HK-2 (cell line): ENCODE measurements at regions not wholly inside any gene's neighbourhood (a gene's known extent, or its start where the extent isn't known, plus 50 kb on each side); places are given as distances from the start of the nearest gene placed in this dataset.

Experiments
- DNase-seq: peaks from one replicate; pipeline ENCODE4 v3.0.0-alpha.2; 2018; ENCODE audit not compliant: unreplicated experiment

DNA sequence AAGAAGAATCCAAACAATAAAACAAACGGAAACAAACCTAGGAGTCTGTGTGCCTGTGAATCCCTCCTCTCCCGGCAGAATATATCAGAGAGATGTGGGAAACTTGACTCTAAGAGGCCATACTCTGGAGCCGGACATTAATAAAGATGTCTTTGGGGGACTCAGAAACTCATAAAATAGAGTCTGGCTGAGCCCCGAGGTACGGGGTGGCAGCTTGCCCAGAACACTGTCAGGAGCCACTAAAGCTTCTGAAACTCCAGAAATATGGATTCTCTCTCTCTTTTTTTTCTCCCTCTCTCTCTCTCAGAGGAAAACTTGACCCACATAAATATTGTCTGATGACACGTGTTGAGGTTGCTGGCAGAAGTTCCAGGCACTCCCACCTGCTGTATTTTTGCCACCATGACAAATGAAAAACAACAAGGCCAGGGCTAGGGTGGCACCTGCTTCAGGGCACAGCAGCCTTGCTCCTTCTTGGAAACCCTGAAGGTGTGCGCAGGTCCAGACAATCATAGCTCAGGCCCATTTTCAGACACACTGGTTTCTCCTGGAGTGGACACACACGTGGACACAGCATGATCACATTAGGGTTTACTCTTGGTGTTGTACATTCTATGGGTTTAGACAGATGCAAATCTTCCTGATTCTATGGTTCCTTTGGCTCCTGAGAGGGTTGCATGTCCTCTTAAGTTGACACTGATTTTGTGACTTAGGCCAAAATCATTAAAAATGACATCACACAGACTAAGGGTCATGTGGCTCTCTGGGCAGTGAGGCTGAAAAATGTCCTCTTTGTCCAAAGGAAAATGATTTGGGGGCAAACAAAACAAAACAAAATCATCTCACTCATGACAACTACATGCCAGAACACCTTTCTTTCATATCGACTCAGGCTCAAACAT, 282.6 kb upstream of the IRX3 start:
- no peak for DNase-seq

DNA sequence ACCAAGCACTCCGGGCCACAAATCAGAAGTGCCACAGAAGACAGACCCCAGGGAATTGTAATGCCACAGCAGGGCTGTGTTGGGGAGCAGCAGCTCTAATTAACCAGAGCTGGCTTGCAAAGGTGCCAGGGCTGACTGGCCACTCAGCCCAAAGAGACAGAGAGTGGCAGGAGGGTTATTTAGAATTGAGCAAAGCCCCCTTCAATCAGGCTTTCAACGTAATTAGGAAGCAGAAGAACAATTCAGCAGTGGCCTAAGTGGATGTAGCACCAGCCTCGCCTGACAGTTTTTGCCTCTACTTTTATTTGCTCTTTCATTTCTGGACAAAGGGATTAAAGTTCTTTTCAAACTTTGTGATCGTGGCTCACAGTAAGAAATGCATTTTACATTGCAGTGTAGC, 278.3 kb upstream of the IRX3 start:
- DNase-seq, result no peak

GRCh38 chr16:54554581-54554980, 268.0 kb upstream of the IRX3 start:
- DNase-seq, result no peak

GRCh38 chr16:54548281-54548680, 261.7 kb upstream of the IRX3 start:
- DNase-seq, result no peak

DNA sequence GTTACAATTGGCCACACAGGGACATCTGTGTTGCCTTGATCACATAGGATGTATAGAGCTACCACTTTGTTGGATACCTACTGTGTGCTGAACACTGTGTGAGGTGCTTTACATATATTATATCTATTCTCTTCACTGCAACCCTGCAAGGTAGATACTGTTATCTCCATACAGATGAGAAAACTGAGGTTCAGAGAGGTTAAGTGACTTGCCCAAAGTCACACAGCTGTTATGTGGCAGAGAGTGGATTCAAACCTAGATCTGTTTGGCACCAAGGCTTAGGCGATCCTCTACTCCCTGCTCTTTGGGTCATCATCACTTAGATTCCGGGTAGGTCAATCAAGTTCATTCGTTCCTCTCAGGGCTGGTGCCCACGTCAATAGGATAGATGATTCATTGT, 260.5 kb upstream of the IRX3 start:
- DNase-seq, result no peak

- DNase-seq, result no peak
These were observed 259.9 kb upstream of the IRX3 start for GRCh38 chr16:54546521-54546920.

GRCh38 chr16:54545854-54546511, 259.4 kb upstream of the IRX3 start:
- no peak for DNase-seq

DNA sequence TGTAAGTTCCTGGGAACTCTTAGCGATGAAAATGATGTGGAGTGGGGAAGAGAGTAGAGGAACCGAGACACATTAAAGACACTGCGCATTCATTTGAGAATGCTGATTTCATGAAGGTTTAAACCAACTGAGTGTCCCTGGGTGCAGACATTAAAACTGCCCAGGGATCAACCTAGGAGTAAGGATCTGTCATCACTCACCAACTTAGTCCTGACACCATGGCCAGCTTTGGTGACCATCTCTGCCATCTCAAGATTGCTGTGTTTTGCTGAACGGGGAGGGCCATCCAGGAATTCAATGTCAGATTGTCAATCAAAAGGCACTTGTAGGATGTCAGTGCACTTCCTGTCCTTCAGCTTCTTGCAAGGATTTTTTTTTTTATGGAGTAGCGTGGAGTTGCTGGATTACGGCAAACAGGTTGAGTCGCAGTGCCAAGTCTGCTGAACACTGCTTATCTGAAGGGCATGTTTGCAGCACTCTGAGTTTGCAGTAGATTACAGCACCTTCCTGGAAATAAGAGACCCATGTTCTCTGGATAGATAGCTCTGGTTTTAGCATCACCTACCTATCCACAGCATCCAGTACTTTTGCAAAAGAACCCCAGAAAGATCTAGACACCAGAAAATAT, 258.1 kb upstream of the IRX3 start:
- DNase-seq, result no peak

- DNase-seq, result no peak
These were observed 256.4 kb upstream of the IRX3 start for GRCh38 chr16:54542805-54543505.

DNA sequence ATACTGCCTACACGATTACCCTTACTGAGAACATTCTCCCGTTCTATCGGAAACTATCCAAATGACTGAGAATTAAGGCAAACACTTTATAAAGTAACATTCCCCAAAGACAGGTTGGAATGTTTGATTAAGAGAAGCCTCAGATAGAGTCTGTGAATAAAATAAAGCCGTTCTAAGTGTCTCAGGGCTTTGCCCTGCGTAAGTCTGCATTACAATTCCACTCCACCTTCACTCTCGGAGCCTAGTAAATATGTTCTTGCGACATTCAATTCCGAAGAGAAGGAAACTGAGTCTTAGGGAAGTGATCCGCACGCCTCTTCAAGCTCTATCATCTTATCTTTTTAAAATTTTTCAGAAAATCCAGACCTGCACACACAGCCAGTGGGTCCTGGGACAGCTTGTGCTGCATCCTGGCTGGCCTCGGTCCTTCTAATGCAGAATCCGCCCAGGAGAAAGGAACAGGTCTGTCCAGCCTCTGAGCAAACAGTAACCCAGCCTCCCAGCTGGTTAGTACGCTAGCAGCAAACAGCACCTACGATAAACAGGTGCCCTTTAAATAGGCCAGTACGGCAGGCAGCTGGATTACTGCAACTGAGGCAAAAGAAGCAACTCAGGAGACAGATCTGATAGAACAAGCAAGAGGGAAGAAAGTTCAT, 254.1 kb upstream of the IRX3 start:
- no peak for DNase-seq

DNA sequence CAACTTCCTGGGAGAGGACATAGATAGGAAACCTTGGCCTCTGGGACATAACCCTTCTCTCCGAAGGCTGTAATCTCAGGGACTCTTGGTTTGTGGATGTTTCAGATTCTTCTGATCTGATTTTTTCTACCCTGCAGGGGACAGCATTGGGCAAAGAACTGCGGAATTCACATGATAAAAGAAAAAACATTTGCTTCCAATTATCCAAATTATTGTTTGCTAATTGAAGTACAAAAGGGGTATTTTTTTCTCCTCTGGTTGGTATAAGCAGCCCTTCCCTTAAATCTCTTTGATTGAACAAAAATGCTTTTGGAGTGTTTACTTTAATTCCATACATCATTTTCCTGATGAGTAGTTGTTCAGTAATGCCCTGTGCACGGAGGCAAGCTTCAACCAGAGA, 251.7 kb upstream of the IRX3 start:
- no peak for DNase-seq

DNA sequence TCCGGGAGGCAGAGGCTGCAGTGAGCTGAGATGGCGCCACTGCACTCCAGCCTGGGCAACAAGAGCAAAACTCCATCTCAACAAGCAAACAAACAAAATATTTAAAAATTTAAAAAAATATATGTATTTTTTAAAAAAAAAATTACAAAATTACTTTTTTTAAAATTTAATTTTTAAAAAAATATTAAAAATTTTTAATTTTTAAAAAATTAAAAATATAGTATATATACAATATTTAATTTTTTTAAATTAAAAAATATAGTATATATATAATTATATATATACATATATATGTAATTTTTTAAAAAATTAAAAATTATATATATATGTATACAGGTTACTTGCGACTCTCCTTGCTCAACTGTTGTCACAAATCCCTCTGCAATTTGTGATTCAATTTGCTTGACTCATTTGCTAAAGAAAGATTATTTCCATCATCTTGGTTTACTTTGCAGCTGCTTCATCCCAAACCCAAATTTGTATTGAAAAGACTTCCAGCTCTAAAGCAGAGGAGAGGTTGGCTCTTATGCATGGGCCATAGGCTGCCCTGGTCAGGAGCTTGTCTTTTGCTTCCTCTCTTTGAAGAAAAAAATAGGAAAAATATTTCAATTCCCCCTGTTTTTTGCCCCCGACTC, 247.4 kb upstream of the IRX3 start:
- DNase-seq, result no peak

DNA sequence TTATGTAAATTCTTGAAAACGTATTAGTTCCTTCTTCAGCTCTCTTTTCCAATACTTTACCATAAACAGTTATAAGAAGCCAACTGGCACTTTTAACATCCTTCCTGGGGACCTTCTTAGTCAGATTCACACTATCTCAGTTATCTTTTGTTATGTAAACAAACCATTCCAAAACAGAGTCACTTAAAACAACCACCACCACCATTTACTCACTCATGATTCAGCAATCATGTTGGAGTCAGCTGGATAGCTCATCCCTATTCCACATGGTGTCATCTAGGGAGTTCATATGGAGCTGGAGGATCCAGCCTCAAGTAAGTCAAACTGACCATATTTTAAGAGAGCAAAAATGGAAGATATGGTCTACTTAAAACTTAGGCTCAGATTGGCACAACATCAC, 240.3 kb upstream of the IRX3 start:
- no peak for DNase-seq

GRCh38 chr16:54526087-54526486, 239.5 kb upstream of the IRX3 start:
- DNase-seq, result no peak

DNA sequence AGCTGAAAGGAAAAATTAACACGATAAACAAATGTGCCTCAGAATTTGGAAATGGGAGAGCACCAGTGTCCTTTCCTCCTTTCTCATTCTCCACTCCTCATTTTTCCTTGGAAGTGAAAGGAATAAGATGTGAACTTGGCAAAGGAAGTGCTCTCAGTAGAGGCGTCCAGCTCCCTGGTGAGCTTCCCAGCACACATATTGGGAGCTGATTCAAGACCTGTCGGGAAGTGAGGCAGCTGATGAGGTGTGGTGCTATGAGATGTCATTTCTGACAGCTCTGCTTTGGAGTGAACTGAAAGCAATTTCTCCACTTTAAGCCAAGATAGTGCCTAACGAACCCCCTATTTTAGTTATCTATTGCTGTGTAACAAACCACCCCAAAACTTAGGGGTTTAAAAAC, 238.5 kb upstream of the IRX3 start:
- DNase-seq, result no peak

GRCh38 chr16:54522584-54522983, 236.0 kb upstream of the IRX3 start:
- no peak for DNase-seq

DNA sequence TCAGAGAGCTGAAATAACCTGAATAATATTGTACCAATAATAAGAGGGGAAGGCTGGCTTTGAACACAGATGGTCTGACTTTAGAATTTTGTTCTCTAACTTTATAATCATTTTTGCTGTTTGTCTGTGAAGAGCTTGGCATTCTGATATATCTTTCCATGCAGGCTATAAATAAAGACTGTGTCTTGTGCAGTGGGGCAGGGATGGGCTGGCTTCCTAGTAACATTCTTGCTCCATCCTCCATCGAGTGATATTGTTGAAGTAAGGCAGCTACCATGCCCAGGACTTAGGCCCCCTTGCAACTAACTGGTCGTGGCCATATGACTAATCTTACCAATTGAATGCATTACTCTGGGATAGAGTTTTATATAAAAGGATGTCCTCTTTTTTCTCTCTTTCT, 234.7 kb upstream of the IRX3 start:
- DNase-seq, result no peak

DNA sequence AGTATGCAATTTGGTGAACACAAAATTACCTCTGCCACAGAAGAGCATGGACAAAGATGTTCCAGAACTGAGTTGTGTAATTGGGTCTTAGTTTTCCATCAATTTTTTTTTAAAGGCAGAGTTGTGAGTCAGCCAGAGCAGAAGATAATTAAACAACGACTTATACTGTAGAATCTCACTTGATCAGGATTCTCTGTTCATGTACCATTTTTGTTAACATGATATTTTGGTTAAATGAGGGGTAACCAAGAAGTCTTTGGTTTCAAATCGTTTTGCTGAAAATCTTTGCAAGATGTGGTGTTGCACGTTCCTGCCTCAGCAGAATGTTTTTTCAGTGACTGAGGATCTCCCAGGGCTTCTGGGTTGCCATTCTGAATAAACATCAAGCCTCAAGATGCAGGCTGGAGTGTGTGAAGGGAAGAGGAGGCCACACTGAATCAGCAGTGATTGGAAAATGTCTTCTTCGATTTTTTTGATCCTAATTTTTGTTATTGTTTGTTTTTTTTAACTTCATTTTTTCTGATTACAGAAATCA, 232.6 kb upstream of the IRX3 start:
- DNase-seq, result no peak

- no peak for DNase-seq
These were observed 230.6 kb upstream of the IRX3 start for GRCh38 chr16:54517181-54517580.

- no peak for DNase-seq
These were observed 225.9 kb upstream of the IRX3 start for GRCh38 chr16:54512467-54512995.

DNA sequence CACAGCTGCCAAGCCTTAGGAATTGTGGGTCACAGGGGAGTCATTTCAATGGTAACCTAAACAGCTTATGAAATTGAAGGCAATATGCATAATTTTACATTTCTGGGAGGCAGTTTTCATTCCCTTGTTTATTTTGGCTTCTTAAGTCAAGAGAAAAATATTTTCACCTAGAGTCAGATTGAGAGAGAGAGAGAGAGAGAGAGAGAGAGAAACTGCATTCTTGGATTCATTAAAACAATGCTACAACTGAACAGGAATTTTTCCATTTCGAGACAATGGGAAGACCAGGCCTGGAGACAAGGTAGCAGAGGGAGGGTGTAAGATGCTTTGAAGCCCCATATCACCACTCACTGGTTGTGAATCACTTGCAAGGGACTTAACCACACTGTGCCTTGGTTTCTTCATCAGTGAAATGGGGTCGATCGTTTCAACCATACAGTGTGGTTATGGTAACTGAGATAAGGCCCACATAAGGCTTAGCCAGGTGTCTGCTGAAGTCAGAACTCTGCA, 224.7 kb upstream of the IRX3 start:
- no peak for DNase-seq
